ENCODE measurements at regions not wholly inside any gene's neighbourhood (a gene's known extent, or its start where the extent isn't known, plus 50 kb on each side); places are given as distances from the start of the nearest gene placed in this dataset.

DNA sequence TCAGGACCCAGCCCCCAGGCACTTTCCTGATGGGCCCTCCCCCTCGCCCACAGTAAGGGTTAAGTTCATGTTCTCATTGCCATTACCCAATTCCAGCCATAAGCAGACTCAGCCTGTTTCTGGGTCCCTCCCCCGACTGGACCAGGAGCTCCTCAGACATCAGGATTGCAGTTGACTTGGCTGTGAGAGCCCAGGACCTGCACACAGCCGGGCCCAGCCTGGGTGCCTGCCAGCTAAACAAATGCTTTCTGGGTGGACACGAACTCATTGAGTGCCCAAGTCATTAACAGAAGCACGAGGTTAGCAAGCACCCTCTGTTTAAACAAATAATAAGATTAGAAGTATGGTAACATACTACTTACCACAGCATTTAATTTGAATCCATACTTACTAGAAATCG is 147.9 kb upstream of the POU3F1 start:
- no peak for TF ChIP-seq YY1 (IDR thresholded peaks at IDR 0.05; ENCODE audit: insufficient read depth, insufficient read length)
- TF ChIP-seq SUZ12 (IDR thresholded peaks at IDR 0.05; ENCODE audit: extremely low read depth, insufficient read depth, insufficient read length): no peak
